HEK293 (cell line): ENCODE measurements at regions not wholly inside any gene's neighbourhood (a gene's known extent, or its start where the extent isn't known, plus 50 kb on each side); places are given as distances from the start of the nearest gene placed in this dataset.

ENCODE experiments used
- CTCF ChIA-PET: fragments of 350-600 bp; formaldehyde crosslinking; extraction: SDS; loops from one replicate; lab custom pipeline; 2021; ENCODE audit warnings: antibody characterized with exemption; lab: Yijun Ruan, JAX
- POLR2A ChIA-PET: fragments of 300-600 bp; formaldehyde crosslinking; extraction: SDS; loops from one replicate; lab custom pipeline; 2020; ENCODE audit warnings: antibody characterized with exemption, inconsistent platforms; lab: Yijun Ruan, JAX
- H3K27ac ChIP-seq: fragments of 200-500 bp; sonication (Bioruptor generic); 2 replicates; pipeline ENCODE4 v1.5.1; 2014; ENCODE audit warnings: low read depth, low read length, control low read depth, inconsistent platforms; ENCODE audit errors: extremely low read depth
- H3K36me3 ChIP-seq, 2 experiments: fragments of 200-500 bp in 1 of 2; sonication (Bioruptor generic) in 1 of 2; 1 replicate in 1 of 2; 2 replicates in 1 of 2; pipeline ENCODE4 v1.5.1; 2014 to 2017; ENCODE audit warnings: inconsistent platforms in 2 of 2, low read length in 2 of 2; ENCODE audit not compliant: control insufficient read depth in 2 of 2, insufficient read depth in 1 of 2
- H3K4me1 ChIP-seq: fragments of 200-500 bp; sonication (Bioruptor generic); 2 replicates; pipeline ENCODE4 v1.5.1; 2014; ENCODE audit warnings: mild to moderate bottlenecking, low read length, inconsistent platforms; ENCODE audit not compliant: control insufficient read depth, insufficient read depth
- H3K4me3 ChIP-seq: 2 replicates; pipeline ENCODE4 v1.5.1; 2011; ENCODE audit warnings: low read depth, mild to moderate bottlenecking, control low read depth, low read length, moderate library complexity
- H3K9me3 ChIP-seq: fragments of 200-500 bp; sonication (Bioruptor generic); 2 replicates; pipeline ENCODE4 v1.5.1; 2014; ENCODE audit warnings: low read depth, low read length, inconsistent platforms; ENCODE audit not compliant: control insufficient read depth, insufficient read depth
- BCL11A ChIP-seq: fragments of 450-650 bp; formaldehyde crosslinking; IDR thresholded peaks from 2 replicates; pipeline ENCODE4 v1.5.1; 2016; ENCODE audit warnings: low read depth, missing biosample characterization, missing genetic modification characterization
- GLI2 ChIP-seq: fragments of 450-650 bp; formaldehyde crosslinking; IDR thresholded peaks from 2 replicates; pipeline ENCODE4; 2017; ENCODE audit warnings: missing biosample characterization, missing genetic modification characterization, low read depth, borderline replicate concordance
- HIC1 ChIP-seq: fragments of 450-650 bp; formaldehyde crosslinking; IDR thresholded peaks from 2 replicates; pipeline ENCODE4 v1.5.1; 2016; ENCODE audit warnings: missing biosample characterization, missing genetic modification characterization
- HOXD13 ChIP-seq: sonication (generic); formaldehyde crosslinking; IDR thresholded peaks from 2 replicates; pipeline ENCODE4 v1.8.0; 2022; ENCODE audit warnings: missing genetic modification reagents, borderline replicate concordance
- PRDM2 ChIP-seq: fragments of 450-650 bp; formaldehyde crosslinking; IDR thresholded peaks from 2 replicates; pipeline ENCODE4 v1.5.1; 2016; ENCODE audit warnings: missing biosample characterization, missing genetic modification characterization, borderline replicate concordance
- RBAK ChIP-seq: fragments of 450-650 bp; formaldehyde crosslinking; IDR thresholded peaks from 2 replicates; pipeline ENCODE4 v1.5.1; 2016; ENCODE audit warnings: missing biosample characterization, missing genetic modification characterization
- SETDB1 ChIP-seq: IDR thresholded peaks from one replicate; pipeline ENCODE4 v1.6.1; 2017; ENCODE audit warnings: mild to moderate bottlenecking, low read length, moderate library complexity, mixed read lengths; ENCODE audit not compliant: insufficient read length
- TCF7L2 ChIP-seq: IDR thresholded peaks from 2 replicates; pipeline ENCODE4 v1.6.1; 2011; ENCODE audit warnings: low read depth, mild to moderate bottlenecking, inconsistent platforms, low read length, moderate library complexity, borderline replicate concordance
- ZBTB48 ChIP-seq: fragments of 450-650 bp; formaldehyde crosslinking; IDR thresholded peaks from 2 replicates; pipeline ENCODE4 v1.5.1; 2016; ENCODE audit warnings: missing biosample characterization, missing genetic modification characterization
- ZFP3 ChIP-seq: fragments of 450-650 bp; formaldehyde crosslinking; IDR thresholded peaks from 2 replicates; pipeline ENCODE4 v1.5.1; 2016; ENCODE audit warnings: low read depth, missing biosample characterization, missing genetic modification characterization
- ZNF112 ChIP-seq: fragments of 450-650 bp; formaldehyde crosslinking; IDR thresholded peaks from 2 replicates; pipeline ENCODE4 v1.5.0; 2017; ENCODE audit warnings: missing biosample characterization, missing genetic modification characterization
- ZNF121 ChIP-seq: fragments of 450-650 bp; formaldehyde crosslinking; IDR thresholded peaks from 2 replicates; pipeline ENCODE4 v1.5.1; 2016; ENCODE audit warnings: missing biosample characterization, missing genetic modification characterization
- ZNF132 ChIP-seq: fragments of 450-650 bp; formaldehyde crosslinking; IDR thresholded peaks from 2 replicates; pipeline ENCODE4 v1.5.1; 2017; ENCODE audit warnings: missing biosample characterization, missing genetic modification characterization, borderline replicate concordance
- ZNF19 ChIP-seq: fragments of 450-650 bp; formaldehyde crosslinking; IDR thresholded peaks from 2 replicates; pipeline ENCODE4; 2016; ENCODE audit warnings: missing biosample characterization, missing genetic modification characterization, low read depth
- ZNF24 ChIP-seq: fragments of 450-650 bp; formaldehyde crosslinking; IDR thresholded peaks from 2 replicates; pipeline ENCODE4 v1.5.1; 2016; ENCODE audit warnings: missing biosample characterization, missing genetic modification characterization
- ZNF311 ChIP-seq: fragments of 450-650 bp; formaldehyde crosslinking; IDR thresholded peaks from 2 replicates; pipeline ENCODE4 v1.5.1; 2017; ENCODE audit warnings: missing biosample characterization, missing genetic modification characterization, borderline replicate concordance
- ZNF335 ChIP-seq: fragments of 450-650 bp; formaldehyde crosslinking; conservative IDR thresholded peaks from 2 replicates; pipeline ENCODE4 v1.5.1; 2016; ENCODE audit warnings: missing biosample characterization, missing genetic modification characterization
- ZNF529 ChIP-seq: fragments of 450-650 bp; formaldehyde crosslinking; IDR thresholded peaks from 2 replicates; pipeline ENCODE4 v1.5.1; 2017; ENCODE audit warnings: missing genetic modification characterization, missing biosample characterization; ENCODE audit not compliant: insufficient replicate concordance
- ZNF548 ChIP-seq: fragments of 450-650 bp; formaldehyde crosslinking; IDR thresholded peaks from 2 replicates; pipeline ENCODE4 v1.5.1; 2016; ENCODE audit warnings: missing biosample characterization, missing genetic modification characterization
- ZNF571 ChIP-seq: fragments of 450-650 bp; formaldehyde crosslinking; IDR thresholded peaks from 2 replicates; pipeline ENCODE4 v1.5.0; 2017; ENCODE audit warnings: missing biosample characterization, missing genetic modification characterization
- ZNF580 ChIP-seq: fragments of 450-650 bp; formaldehyde crosslinking; IDR thresholded peaks from 2 replicates; pipeline ENCODE4 v1.5.1; 2016; ENCODE audit warnings: missing biosample characterization, missing genetic modification characterization
- ZNF624 ChIP-seq: fragments of 450-650 bp; formaldehyde crosslinking; IDR thresholded peaks from 2 replicates; pipeline ENCODE4 v1.5.1; 2017; ENCODE audit warnings: missing biosample characterization, missing genetic modification characterization
- ZNF639 ChIP-seq: fragments of 450-650 bp; formaldehyde crosslinking; IDR thresholded peaks from 2 replicates; pipeline ENCODE4 v1.5.1; 2016; ENCODE audit warnings: missing biosample characterization, missing genetic modification characterization
- ZNF837 ChIP-seq: fragments of 450-650 bp; formaldehyde crosslinking; IDR thresholded peaks from 2 replicates; pipeline ENCODE4 v1.5.1; 2016; ENCODE audit warnings: missing biosample characterization, missing genetic modification characterization
- ZSCAN30 ChIP-seq: fragments of 450-650 bp; IDR thresholded peaks from 2 replicates; pipeline ENCODE4 v1.5.1; 2018; ENCODE audit warnings: missing biosample characterization, mild to moderate bottlenecking, missing genetic modification characterization, moderate library complexity

- ChIA-PET CTCF (interaction anchor here (0.8 kb wide), 1 partner anchor 52 kb away, joined by 4 read pairs; no protein-coding TSS in a partner anchor), POLR2A (no interaction called here)
- H3K27ac ChIP-seq = no peak overlapping the region
- no peaks in the 10 kb centered on the region for H3K4me1 ChIP-seq
- no peaks in the 10 kb centered on the region for H3K9me3 ChIP-seq
- H3K36me3 ChIP-seq = no peaks in the 10 kb centered on the region
- H3K4me3 ChIP-seq = no peak overlapping the region
- no peak for TF ChIP-seq GLI2
- no peak for TF ChIP-seq ZNF335 (tag by site-specific recombination)
Measured at GRCh38 chr11:127528297-127528696, 527.7 kb upstream of the KIRREL3 start.

DNA sequence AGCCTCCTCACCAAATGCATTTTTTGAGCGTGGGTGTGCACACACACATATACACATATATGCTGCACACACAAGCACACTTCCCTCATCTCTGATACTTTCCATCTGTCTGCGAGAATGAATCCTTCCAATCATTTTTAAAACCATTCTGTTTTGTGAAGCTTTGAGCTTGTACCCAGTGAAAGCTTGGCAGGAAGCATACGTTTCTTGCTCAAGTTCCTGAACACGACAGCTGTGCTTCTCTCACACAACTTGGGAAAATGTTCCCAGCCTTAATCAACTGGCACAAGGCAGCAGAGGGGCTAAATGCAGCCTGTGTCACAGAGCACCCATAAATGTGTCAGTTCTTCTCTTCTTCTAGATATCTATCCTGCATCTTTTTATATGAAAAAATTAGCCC, 524.0 kb upstream of the KIRREL3 start:
- ChIA-PET POLR2A (no interaction called here), CTCF (no interaction called here)
- TF ChIP-seq ZNF529 (no peak), PRDM2 (tag by site-specific recombination) (no peak), ZNF19 (tag by site-specific recombination) (no peak), ZFP3 (tag by site-specific recombination) (no peak), ZNF311 (tag by site-specific recombination) (no peak), ZNF624 (tag by site-specific recombination) (no peak), BCL11A (tag by site-specific recombination) (no peak), ZSCAN30 (tag by site-specific recombination) (no peak), ZBTB48 (tag by site-specific recombination) (no peak), HOXD13 (no peak), SETDB1 (no peak)
- Histone ChIP-seq H3K36me3 (no peaks in the 10 kb centered on the region), H3K9me3 (no peaks in the 10 kb centered on the region), H3K4me1 (no peaks in the 10 kb centered on the region), H3K4me3 (no peak overlapping the region), H3K27ac (no peak overlapping the region)

GRCh38 chr11:127521413-127521812, 520.8 kb upstream of the KIRREL3 start:
- no peak overlapping the region for H3K27ac ChIP-seq
- H3K4me3 ChIP-seq = no peak overlapping the region
- H3K4me1 ChIP-seq = no peaks in the 10 kb centered on the region
- ChIA-PET POLR2A (no interaction called here), CTCF (no interaction called here)
- H3K36me3 ChIP-seq = no peaks in the 10 kb centered on the region
- H3K9me3 ChIP-seq = no peaks in the 10 kb centered on the region
- TF ChIP-seq ZNF24 = no peak
- TF ChIP-seq ZNF112 = no peak
- TF ChIP-seq ZNF639 (tag by site-specific recombination) = no peak
- TF ChIP-seq ZNF132 = no peak
- no peak for TF ChIP-seq HIC1
- TF ChIP-seq ZNF121 (tag by site-specific recombination) = no peak
- no peak for TF ChIP-seq ZNF580
- no peak for TF ChIP-seq ZNF548 (tag by site-specific recombination)
- no peak for TF ChIP-seq TCF7L2
- no peak for TF ChIP-seq ZNF837 (tag by site-specific recombination)
- TF ChIP-seq ZNF571 (tag by site-specific recombination) = no peak
- TF ChIP-seq RBAK (tag by site-specific recombination) = no peak
